Glutamatergic neuron (in vitro differentiated cells): ENCODE measurements at regions not wholly inside any gene's neighbourhood (a gene's known extent, or its start where the extent isn't known, plus 50 kb on each side); places are given as distances from the start of the nearest gene placed in this dataset.
"Not testable (repeated sequence)": the region's sequence is repeated elsewhere in the genome, so short reads cannot be mapped to it uniquely, and the experiment has no call there.

Experiments
- DNase-seq: peaks from one replicate; pipeline ENCODE4 v3.0.0; 2022
- H3K27ac Mint-ChIP-seq: one replicate; pipeline ENCODE4 v1.8.0; 2020; ENCODE audit warnings: mild to moderate bottlenecking, mixed read lengths, inconsistent platforms; ENCODE audit not compliant: unreplicated experiment
- H3K27me3 Mint-ChIP-seq: one replicate; pipeline ENCODE4 v1.8.0; 2020; ENCODE audit warnings: mild to moderate bottlenecking, moderate library complexity, mixed read lengths, inconsistent platforms; ENCODE audit not compliant: unreplicated experiment
- H3K36me3 Mint-ChIP-seq: one replicate; pipeline ENCODE4 v1.8.0; 2020; ENCODE audit warnings: mild to moderate bottlenecking, mixed read lengths, inconsistent platforms; ENCODE audit not compliant: unreplicated experiment
- H3K4me1 Mint-ChIP-seq: one replicate; pipeline ENCODE4 v1.8.0; 2020; ENCODE audit warnings: mild to moderate bottlenecking, low read depth, mixed read lengths, inconsistent platforms; ENCODE audit not compliant: unreplicated experiment
- H3K4me3 Mint-ChIP-seq: one replicate; pipeline ENCODE4 v1.8.0; 2020; ENCODE audit warnings: mild to moderate bottlenecking, mixed read lengths, inconsistent platforms; ENCODE audit not compliant: unreplicated experiment
- H3K9me3 Mint-ChIP-seq: one replicate; pipeline ENCODE4 v1.8.0; 2020; ENCODE audit warnings: mild to moderate bottlenecking, moderate library complexity, mixed read lengths, inconsistent platforms; ENCODE audit not compliant: unreplicated experiment
- TF ChIP-seq, protein P1 (sequence below): fragments of 200-600 bp; sonication (generic); IDR thresholded peaks from one replicate; pipeline ENCODE4 v1.5.0; 2021; ENCODE audit not compliant: partially characterized antibody, unreplicated experiment

DNA sequence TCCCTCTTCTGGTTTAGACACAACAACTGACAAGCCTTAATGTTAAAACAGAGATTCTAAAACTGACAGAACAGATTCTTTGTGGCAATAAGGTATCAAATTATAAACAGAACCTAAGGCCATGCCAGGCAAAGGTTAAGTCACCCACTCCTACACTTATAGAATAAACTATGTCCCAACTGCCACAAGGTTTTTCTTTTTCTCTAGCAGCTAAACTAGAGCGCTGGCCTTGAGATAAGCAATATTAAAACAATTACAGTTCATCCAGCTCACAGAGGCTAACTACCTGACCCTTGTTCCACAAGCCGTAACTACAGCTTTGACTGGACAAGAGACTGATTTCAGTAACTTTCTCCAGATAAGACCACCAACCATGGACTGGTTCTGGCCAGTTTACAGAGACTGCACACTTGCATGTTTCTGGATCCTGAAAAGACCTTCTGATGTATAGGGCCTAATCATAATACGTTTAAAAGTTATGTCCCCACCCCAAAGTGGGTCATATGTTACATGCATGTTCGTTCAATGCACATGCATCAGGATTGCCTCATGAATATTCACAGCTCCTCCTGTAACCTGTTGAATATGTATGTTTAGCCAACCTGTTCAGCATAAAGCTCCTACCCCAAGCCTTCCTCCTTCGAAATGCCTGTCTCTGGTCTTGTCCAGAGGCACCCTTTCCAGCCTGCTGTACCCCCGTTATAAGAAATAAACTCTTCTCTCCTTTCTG lies 61.9 kb upstream of the VASH1 start:
- Mint-ChIP-seq H3K27me3 (peaks cover 5% of the 10 kb centered on the region), H3K4me3 (no peak overlapping the region), H3K4me1 (no peaks in the 10 kb centered on the region), H3K36me3 (peaks cover 6% of the 10 kb centered on the region), H3K9me3 (no peaks in the 10 kb centered on the region), H3K27ac (no peak overlapping the region)
- no peak for DNase-seq
- TF ChIP-seq, protein P1, sequence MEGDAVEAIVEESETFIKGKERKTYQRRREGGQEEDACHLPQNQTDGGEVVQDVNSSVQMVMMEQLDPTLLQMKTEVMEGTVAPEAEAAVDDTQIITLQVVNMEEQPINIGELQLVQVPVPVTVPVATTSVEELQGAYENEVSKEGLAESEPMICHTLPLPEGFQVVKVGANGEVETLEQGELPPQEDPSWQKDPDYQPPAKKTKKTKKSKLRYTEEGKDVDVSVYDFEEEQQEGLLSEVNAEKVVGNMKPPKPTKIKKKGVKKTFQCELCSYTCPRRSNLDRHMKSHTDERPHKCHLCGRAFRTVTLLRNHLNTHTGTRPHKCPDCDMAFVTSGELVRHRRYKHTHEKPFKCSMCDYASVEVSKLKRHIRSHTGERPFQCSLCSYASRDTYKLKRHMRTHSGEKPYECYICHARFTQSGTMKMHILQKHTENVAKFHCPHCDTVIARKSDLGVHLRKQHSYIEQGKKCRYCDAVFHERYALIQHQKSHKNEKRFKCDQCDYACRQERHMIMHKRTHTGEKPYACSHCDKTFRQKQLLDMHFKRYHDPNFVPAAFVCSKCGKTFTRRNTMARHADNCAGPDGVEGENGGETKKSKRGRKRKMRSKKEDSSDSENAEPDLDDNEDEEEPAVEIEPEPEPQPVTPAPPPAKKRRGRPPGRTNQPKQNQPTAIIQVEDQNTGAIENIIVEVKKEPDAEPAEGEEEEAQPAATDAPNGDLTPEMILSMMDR = no peak

DNA sequence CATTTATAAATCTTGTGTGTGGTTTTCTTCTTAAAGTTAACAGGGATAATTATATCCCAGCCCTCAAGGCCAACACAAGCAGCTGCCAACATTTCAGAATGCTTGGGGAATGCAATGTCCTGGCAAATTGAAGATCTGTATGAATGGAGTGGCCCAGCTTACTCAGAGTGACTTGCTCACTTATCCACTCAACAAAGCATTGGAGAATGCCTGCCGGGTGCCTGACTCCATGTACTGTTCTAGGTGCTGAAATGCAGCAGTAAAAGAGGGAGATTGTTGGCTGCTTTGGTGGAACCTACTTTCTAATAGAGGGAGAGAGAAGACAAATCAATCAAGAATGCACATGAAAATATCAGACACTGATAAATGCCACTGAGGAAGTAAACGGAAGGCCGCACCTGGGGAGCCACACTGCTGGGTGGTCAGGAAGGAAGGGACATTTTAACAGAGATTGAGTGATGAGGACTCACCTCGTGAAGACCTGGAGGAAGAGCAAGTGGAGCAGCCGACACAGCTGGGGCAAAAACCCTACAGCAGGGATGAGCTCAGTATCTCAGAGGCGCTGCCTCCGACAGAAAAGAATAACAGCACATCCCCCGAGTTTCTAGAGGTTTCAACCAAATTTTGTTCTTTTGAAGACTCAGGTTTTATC lies 61.2 kb upstream of the VASH1 start:
- Mint-ChIP-seq H3K9me3 (no peaks in the 10 kb centered on the region), H3K4me3 (no peak overlapping the region), H3K27me3 (peaks cover 5% of the 10 kb centered on the region), H3K27ac (no peak overlapping the region), H3K4me1 (no peaks in the 10 kb centered on the region), H3K36me3 (peaks cover 6% of the 10 kb centered on the region)
- DNase-seq = no peak
- TF ChIP-seq, protein P1 = no peak

DNA sequence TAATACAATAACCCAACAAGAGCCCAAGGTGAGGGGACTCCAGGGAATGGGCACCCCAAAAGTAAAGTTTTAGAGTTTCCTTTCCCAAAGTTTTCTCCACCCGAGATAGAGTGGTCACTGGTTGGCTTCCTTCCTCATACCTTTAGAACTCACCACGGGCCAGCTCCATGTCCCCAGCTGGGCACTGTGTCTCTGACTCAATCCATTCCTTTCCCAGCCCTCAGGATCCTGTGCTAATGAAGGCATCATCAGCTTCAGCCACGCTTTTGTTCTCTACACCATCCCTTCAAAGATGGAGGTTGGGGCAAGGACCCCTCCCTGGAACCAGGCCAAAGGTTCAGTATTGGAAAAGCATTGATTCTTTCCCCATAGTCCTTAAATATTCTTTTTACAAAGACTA lies 59.8 kb upstream of the VASH1 start:
- peaks cover 10% of the 10 kb centered on the region for H3K36me3 Mint-ChIP-seq
- H3K4me3 Mint-ChIP-seq = no peak overlapping the region
- H3K9me3 Mint-ChIP-seq = peaks cover 1% of the 10 kb centered on the region
- no peak overlapping the region for H3K27ac Mint-ChIP-seq
- no peak for DNase-seq
- H3K4me1 Mint-ChIP-seq = peaks cover 2% of the 10 kb centered on the region
- peaks cover 5% of the 10 kb centered on the region for H3K27me3 Mint-ChIP-seq
- TF ChIP-seq, protein P1 = no peak

DNA sequence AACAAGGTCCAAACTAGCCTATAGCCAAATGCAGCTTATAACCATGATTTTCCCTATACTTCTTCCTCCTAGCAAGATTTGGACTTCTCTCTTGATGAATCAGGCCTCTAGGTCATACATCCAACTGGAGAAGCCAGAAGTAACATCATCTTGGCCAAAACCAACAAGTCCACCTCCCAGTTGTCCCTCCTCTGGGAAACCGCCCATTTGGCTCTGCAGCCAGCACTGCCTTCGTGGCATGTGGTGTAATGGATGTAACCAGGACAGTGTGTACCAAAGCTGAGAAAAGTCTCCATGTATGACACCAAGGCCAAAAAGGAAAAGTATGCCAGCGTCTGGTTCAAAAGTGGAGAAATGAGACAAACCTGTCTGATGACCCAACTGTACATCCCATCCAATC lies 59.3 kb upstream of the VASH1 start:
- TF ChIP-seq, protein P1 = no peak
- DNase-seq = no peak
- peaks cover 2% of the 10 kb centered on the region for H3K4me1 Mint-ChIP-seq
- H3K4me3 Mint-ChIP-seq = no peak overlapping the region
- no peak overlapping the region for H3K27ac Mint-ChIP-seq
- H3K36me3 Mint-ChIP-seq = peaks cover 10% of the 10 kb centered on the region
- H3K27me3 Mint-ChIP-seq = peaks cover 5% of the 10 kb centered on the region
- H3K9me3 Mint-ChIP-seq = peaks cover 1% of the 10 kb centered on the region

DNA sequence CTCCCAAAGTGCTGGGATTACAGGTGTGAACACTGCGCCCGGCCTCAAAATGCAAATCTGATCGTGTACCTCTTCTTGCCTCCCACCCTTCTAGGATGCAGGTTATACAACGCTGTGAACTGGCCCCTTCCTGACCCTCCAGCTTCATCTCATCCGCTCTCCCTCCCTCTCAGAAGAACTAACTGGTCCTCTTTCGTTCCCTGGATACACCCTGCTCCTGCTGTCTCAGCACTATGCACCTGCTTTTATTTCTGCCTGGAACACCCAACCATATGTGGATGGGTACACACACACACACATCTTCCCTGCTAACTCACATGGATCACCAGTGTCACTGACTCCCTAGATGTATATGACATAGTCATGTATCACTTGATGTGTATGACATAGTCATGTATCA lies 56.1 kb upstream of the VASH1 start:
- no peak for DNase-seq
- Mint-ChIP-seq H3K9me3 (peaks cover 1% of the 10 kb centered on the region), H3K27ac (no peak overlapping the region), H3K4me3 (no peak overlapping the region), H3K4me1 (peaks cover 5% of the 10 kb centered on the region), H3K27me3 (no peaks in the 10 kb centered on the region), H3K36me3 (peaks cover 6% of the 10 kb centered on the region)
- TF ChIP-seq, protein P1 = no peak

DNA sequence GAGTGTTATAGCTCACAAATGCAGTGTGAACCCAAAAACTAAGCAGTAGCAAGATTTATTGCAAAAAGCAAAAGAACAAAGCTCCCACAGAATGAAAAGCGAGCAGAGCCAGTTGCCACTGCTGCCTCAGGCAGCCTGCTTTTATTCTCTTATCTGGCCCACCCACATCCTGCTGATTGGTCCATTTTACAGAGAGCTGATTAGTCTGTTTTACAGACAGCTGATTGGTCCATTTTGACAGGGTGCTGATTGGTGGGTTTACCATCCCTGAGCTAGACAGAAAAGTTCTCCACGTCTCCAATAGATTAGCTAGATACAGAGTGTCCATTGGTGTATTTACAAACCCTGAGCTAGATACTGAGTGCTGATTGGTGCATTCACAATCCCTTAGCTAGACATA lies 55.1 kb upstream of the VASH1 start:
- H3K27me3 Mint-ChIP-seq, H3K27ac Mint-ChIP-seq, H3K4me3 Mint-ChIP-seq, H3K9me3 Mint-ChIP-seq, H3K36me3 Mint-ChIP-seq, DNase-seq: not testable (repeated sequence)
- H3K4me1 Mint-ChIP-seq = peaks cover 13% of the 10 kb centered on the region
